Stimulated activated CD8-positive, alpha-beta memory T cell treated with anti-CD3 and anti-CD28 coated beads, Interleukin-12 subunit alpha, Interleukin-12 subunit beta, amount 100 ng/mL, for 4 hours (primary cell): ENCODE measurements at regions not wholly inside any gene's neighbourhood (a gene's known extent, or its start where the extent isn't known, plus 50 kb on each side); places are given as distances from the start of the nearest gene placed in this dataset.

Experiments
- DNase-seq: peaks from one replicate; pipeline ENCODE4 v3.0.0-alpha.2; 2020; ENCODE audit warnings: low read depth

DNA sequence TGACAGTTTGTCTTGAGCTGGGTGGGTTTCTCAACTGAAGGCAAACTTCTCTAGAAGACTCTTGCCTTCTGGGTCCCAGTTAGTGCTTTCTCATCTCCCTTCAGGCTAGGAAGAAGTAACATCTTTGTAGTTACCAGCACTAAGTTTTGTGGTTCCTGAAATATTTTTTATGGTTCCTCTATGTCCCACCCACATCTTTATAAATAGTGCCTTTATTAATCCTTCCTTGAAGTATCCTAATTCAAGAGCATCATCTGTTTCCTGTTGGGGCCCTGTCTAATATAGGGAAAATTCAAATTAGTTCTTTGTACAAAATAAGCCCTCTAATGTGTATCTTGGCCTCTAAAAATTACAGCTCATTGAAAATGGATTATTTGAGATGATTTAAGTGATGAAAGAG lies 147.4 kb upstream of the MAOA start:
- no peak for DNase-seq

DNA sequence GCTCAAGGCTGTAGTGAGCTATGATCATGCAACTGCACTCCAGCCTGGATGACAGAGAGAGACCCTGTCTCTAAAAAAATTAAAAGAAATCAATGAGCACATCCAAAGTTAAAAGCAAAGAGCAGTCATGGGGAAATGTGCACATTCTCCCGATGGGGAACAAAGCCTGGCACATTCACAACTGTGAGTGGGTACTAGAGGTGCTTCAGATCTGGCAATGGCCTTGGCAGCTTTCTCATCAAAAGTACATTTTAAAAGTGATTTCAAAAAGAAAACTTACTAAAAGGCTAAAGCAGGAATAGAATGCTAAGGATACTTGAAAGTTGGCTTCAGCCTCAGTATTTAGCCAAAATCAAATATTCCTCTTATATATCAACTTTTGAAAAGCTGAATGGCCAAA lies 145.9 kb upstream of the MAOA start:
- DNase-seq = no peak

- DNase-seq = no peak
Observed at GRCh38 chrX:43513085-43513484, 143.0 kb upstream of the MAOA start.

DNA sequence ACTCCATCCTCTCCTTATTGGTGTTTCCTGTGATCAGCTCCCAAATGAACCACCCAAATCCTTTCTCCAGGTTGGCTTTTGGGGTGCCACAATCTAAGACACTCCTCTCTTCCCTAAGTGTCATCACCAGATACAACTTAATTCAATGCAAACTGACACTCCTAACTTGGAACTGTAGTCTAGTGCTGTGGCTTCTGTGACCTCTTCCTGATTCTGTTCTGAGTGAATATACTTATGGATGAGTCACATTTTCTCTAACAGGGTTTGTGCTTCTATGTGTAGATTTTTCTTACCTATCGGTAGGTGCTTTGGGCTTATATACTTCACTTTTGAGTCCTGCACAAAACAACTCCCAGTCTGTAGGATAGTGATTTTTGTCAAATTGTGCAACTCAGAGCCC lies 141.3 kb upstream of the MAOA start:
- no peak for DNase-seq

- DNase-seq = no peak
Observed at GRCh38 chrX:43522582-43522981, 133.5 kb upstream of the MAOA start.

- no peak for DNase-seq
Observed at GRCh38 chrX:43525901-43526610, 130.0 kb upstream of the MAOA start.

DNA sequence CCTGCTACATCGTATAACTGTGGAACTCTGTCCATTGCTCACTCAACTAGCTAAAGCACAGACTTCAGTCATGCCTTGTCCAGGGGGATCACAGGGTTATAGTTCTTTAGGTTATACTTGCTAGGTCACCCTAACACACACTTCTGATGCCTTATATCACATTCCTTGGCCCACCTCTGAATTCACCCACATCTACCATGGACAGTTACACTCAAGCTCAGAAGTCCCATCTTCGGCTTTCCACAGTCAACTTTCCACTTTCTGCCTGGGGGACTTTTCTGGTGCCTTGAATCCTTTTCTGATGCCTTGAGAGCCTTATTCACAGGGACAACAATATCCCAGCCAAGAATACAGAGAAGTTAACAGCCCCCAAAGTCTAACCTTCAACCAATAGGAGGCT lies 129.2 kb upstream of the MAOA start:
- DNase-seq = no peak

- DNase-seq = no peak
Observed at GRCh38 chrX:43527801-43528200, 128.3 kb upstream of the MAOA start.

GRCh38 chrX:43530837-43531236 lies 125.3 kb upstream of the MAOA start:
- DNase-seq = no peak

DNA sequence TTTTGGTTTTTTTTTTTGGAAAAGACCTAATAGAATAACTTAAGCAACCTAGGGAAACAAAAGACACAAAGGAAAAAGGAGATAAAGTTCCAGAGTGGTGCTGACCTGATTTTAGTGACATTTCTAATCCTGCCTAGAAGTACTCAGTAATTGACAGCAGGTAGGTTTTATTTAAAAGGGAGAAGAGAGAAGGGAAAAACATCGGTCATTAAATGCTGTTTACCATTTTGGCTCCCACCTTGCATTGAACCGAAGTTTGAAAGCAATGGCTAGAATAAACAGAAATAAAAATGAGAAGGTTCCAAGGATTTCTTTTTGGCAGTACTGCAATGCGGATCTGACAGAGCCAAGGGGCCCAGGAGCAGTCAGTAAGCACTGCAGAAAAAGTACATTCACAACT lies 115.8 kb upstream of the MAOA start:
- no peak for DNase-seq

DNA sequence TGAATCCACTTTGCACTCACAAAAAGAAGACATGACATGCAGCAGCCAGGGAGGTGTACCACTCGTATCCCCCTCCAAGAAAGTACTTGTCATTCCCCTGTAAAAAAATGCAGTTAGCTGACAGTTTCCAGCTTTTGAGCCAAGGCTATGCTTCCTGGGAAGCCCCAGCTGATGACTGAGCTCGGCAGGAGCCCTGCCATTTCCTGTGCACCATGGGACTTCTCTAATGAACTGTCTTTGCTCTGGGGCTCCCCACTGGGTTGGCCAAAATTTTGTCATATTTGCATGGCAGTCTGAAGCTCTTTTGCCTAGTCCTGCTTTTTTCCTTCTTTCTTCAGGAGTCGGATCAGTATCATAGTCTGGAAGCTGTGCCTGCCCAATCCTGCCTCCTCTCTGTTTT lies 104.5 kb upstream of the MAOA start:
- no peak for DNase-seq

DNA sequence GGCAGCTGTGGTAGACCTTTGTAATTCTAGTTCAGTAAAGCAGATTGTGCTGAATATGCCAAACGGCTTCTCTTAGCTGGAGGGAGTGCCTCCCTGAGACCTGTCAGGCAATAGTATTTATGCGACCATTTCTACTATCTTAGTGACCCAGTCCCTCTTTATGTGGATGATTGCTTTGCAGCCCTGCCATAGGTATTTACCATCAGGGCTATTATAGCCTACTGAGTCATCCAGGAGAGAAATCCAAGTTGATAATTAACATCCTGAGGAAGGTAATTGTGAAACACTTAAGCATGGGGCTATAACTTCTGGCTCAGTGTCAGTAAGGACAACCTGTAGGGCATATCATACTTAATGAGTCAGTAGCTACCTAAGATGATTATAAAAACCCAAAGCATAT lies 103.9 kb upstream of the MAOA start:
- no peak for DNase-seq

DNA sequence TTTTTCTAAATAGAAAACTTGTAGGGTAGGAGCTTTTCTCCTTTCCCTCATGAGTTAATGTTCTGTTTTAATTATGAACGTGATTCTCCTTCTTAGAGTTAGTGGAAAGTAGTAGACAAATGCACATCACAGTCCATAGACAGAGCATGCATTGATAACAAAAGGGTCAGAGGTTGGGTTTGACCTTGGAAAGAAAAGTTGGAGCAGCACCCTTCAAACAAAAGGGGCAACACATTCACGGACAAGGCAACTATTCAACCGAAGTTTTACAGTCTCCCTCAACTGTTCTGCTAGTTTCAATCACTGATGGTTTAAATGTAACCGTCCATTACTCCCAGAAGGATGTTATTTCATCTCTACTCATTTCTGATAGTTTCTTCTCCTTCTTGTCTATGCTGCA lies 103.4 kb upstream of the MAOA start:
- DNase-seq = no peak

- DNase-seq = no peak
Observed at GRCh38 chrX:43553257-43553656, 102.8 kb upstream of the MAOA start.

DNA sequence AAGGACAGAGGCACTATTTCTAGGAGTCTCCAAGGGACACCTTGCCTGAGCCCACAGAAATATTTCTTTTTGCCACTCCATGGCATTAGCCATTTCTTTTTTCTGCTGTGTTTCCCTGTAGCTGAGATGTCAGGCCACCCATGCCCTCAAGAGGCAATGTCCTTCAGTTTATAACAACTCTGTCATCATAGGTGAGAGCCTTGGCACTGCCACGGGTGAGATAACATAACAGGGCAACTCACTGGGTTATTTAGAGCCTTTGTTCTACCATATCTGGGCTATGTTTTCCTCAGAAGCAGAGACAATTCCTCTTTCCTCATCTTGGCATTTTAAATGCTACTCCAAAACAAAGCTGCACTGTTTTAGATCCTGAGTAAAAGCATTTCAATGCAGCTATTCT lies 99.9 kb upstream of the MAOA start:
- DNase-seq = no peak

DNA sequence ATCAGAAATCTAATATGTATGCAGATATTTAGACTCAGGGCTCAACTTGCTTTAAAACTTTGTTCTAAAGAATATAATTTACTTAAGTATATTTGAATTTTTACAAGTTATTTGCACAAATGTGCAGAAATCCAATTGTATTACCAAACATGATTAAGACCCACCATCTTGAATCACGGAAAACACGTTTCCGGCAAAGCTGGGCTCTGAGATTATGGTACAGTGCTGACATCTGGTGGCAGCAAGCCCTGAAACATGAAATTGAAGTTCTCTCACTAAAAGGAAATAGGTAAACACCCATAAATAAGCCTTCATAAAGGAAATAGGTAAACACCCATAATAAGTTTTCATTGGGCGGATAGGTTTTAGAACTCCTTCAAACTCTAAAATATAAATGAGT lies 98.3 kb upstream of the MAOA start:
- DNase-seq = peak; percentile 10

GRCh38 chrX:43559644-43560043 lies 96.5 kb upstream of the MAOA start:
- DNase-seq = no peak

- DNase-seq = no peak
Observed at GRCh38 chrX:43560247-43560946, 95.7 kb upstream of the MAOA start.

DNA sequence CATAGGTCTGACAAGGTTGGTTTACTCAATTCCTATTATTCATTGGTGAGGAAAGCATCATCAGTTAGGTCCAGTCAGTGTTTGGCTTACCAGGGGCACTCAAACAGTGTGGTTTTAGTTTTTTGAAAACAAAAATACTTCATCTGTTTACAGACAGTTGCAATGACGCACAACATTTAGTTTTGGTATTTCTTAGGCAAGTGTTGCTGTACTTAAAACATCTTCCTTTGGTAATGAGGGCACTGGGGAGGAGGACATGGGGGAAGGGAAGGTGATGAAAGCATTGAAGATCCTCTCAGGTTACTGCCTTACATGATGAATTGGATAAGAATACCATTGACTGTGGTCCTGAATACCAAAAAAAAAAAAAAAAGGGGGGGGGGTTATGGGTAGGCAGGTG lies 93.7 kb upstream of the MAOA start:
- no peak for DNase-seq

GRCh38 chrX:43564953-43565352 lies 91.1 kb upstream of the MAOA start:
- DNase-seq = no peak

- no peak for DNase-seq
Observed at GRCh38 chrX:43566170-43566569, 89.9 kb upstream of the MAOA start.

GRCh38 chrX:43573441-43574015 lies 82.6 kb upstream of the MAOA start:
- DNase-seq = no peak

- DNase-seq = no peak
Observed at GRCh38 chrX:43580621-43581020, 75.5 kb upstream of the MAOA start.

- DNase-seq = no peak
Observed at GRCh38 chrX:43581167-43581566, 74.9 kb upstream of the MAOA start.
